ENCODE measurements at regions not wholly inside any gene's neighbourhood (a gene's known extent, or its start where the extent isn't known, plus 50 kb on each side); places are given as distances from the start of the nearest gene placed in this dataset.

DNA sequence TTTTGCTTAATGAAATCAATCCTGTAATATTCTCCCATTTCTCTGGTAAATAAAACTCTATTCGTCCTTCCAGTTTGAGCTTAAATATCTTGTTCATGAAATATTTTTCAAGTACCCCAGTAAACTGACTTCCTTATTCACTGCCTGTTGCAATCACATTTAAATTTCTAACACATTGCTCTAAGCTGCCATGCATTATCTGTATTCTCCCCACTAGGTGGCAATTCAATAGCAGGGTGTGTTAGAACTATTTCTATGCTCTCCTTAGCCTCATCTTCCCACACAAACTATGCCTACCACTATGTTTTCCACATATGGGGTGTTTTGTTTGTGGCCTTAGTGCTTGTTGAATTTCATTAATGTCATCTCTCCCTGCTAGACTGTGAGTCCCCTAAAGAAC lies 377.1 kb upstream of the HS3ST1 start:
- Histone ChIP-seq H3K4me3 (ENCODE audit: control insufficient read depth in 2 of 3, extremely low read depth in 1 of 3, insufficient read depth in 2 of 3, low read depth in 1 of 3, low read length in 3 of 3) (no peak overlapping the region), H3K79me2 (ENCODE audit: control insufficient read depth, insufficient read depth, low read length) (no peaks in the 10 kb centered on the region), H3K4me1 (ENCODE audit: control insufficient read depth, extremely low read depth, insufficient read depth, low read length) (no peaks in the 10 kb centered on the region), H3K9ac (ENCODE audit: control insufficient read depth, extremely low read depth, insufficient read depth, low read length) (no peak overlapping the region), H3K4me2 (ENCODE audit: control insufficient read depth, extremely low read depth, insufficient read depth, low read depth, low read length) (no peak overlapping the region), H3K36me3 (ENCODE audit: control insufficient read depth in 2 of 2, extremely low read depth in 1 of 2, insufficient read depth in 2 of 2, low read length in 2 of 2) (no peaks in the 10 kb centered on the region), H3K9me3 (ENCODE audit: control insufficient read depth, low read depth, low read length) (no peaks in the 10 kb centered on the region), H3K9me1 (ENCODE audit: control insufficient read depth, extremely low read depth, insufficient read depth, low read length) (no peaks in the 10 kb centered on the region), H2AFZ (ENCODE audit: control insufficient read depth, low read length) (no peak overlapping the region), H4K20me1 (ENCODE audit: control insufficient read depth, extremely low read depth, insufficient read depth, low read length) (no peaks in the 10 kb centered on the region), H3K27ac (ENCODE audit: control insufficient read depth, insufficient read depth, low read length) (no peak overlapping the region), H3K27me3 (ENCODE audit: control insufficient read depth, extremely low read depth, insufficient read depth, low read length) (no peaks in the 10 kb centered on the region)
- dilution Hi-C loops (cut with MboI; ENCODE audit: extremely low pct_ligation_motif_present, low sequenced_read_pairs) = no loop called here
- TF ChIP-seq, protein P1, sequence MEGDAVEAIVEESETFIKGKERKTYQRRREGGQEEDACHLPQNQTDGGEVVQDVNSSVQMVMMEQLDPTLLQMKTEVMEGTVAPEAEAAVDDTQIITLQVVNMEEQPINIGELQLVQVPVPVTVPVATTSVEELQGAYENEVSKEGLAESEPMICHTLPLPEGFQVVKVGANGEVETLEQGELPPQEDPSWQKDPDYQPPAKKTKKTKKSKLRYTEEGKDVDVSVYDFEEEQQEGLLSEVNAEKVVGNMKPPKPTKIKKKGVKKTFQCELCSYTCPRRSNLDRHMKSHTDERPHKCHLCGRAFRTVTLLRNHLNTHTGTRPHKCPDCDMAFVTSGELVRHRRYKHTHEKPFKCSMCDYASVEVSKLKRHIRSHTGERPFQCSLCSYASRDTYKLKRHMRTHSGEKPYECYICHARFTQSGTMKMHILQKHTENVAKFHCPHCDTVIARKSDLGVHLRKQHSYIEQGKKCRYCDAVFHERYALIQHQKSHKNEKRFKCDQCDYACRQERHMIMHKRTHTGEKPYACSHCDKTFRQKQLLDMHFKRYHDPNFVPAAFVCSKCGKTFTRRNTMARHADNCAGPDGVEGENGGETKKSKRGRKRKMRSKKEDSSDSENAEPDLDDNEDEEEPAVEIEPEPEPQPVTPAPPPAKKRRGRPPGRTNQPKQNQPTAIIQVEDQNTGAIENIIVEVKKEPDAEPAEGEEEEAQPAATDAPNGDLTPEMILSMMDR (optimal IDR thresholded peaks at IDR 0.05 in 1 of 3, IDR thresholded peaks at IDR 0.05 in 1 of 3, conservative IDR thresholded peaks at IDR 0.05 in 1 of 3; ENCODE audit: extremely low read depth in 1 of 3, insufficient read depth in 2 of 3, low read length in 3 of 3) = peak in 2 of 3 experiments; percentile 43 to 48
- no peak for TF ChIP-seq EZH2 (IDR thresholded peaks at IDR 0.05; ENCODE audit: low read length)
- no peak for FAIRE-seq
- no peak for DNase-seq (ENCODE audit: low read depth, low spot score)

DNA sequence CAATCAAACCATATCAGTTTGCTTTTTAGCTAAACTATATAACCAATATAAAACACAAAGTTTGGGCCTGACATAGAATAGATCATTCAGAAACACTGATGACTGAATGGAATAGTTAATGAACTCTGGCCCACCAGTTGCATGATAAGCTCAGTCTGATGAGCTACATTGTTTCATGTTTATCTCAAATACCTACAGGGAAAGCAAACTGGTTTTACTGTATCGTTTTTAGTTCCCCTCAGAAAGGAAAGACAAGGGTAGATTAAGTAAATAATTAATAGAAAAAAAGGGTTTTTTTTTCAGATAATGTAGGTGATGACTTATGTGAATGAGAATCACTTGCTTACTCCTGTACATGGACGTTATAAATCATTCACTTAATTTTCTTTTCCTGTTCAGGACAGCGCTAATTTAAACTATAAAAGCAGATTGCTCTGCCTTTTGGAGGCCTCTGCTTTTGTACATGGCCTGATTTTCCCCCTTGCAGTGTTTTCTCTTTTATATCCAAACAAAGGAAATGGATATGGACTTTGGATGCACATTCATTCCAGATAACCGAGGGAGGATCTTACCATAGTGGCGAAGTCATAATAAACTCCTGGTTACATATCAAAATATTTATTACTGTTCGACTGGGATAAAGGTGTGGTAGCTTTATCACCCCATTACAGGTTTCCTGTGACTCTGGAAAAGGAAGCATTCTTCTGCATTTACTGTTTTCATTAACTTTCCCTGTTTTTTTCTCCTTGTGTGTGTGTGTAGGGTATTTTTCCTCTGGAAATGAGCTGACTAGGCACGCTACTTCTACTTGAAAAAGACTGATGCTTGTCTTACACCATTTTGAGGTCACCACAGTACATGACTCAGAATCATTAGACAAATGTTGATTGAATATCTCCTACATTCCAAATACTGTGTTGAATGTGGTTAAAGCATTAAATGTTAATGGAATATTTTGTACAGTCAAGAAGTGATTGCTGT lies 373.1 kb upstream of the HS3ST1 start:
- Histone ChIP-seq H3K9me3 (ENCODE audit: control insufficient read depth, low read depth, low read length) (no peaks in the 10 kb centered on the region), H3K4me2 (ENCODE audit: control insufficient read depth, extremely low read depth, insufficient read depth, low read depth, low read length) (no peak overlapping the region), H3K36me3 (ENCODE audit: control insufficient read depth in 2 of 2, extremely low read depth in 1 of 2, insufficient read depth in 2 of 2, low read length in 2 of 2) (no peaks in the 10 kb centered on the region), H3K79me2 (ENCODE audit: control insufficient read depth, insufficient read depth, low read length) (no peaks in the 10 kb centered on the region), H3K4me3 (ENCODE audit: control insufficient read depth in 2 of 3, extremely low read depth in 1 of 3, insufficient read depth in 2 of 3, low read depth in 1 of 3, low read length in 3 of 3) (no peak overlapping the region), H3K27me3 (ENCODE audit: control insufficient read depth, extremely low read depth, insufficient read depth, low read length) (no peaks in the 10 kb centered on the region), H3K4me1 (ENCODE audit: control insufficient read depth, extremely low read depth, insufficient read depth, low read length) (no peaks in the 10 kb centered on the region), H2AFZ (ENCODE audit: control insufficient read depth, low read length) (no peak overlapping the region), H4K20me1 (ENCODE audit: control insufficient read depth, extremely low read depth, insufficient read depth, low read length) (no peaks in the 10 kb centered on the region), H3K9me1 (ENCODE audit: control insufficient read depth, extremely low read depth, insufficient read depth, low read length) (no peaks in the 10 kb centered on the region), H3K9ac (ENCODE audit: control insufficient read depth, extremely low read depth, insufficient read depth, low read length) (no peak overlapping the region), H3K27ac (ENCODE audit: control insufficient read depth, insufficient read depth, low read length) (no peak overlapping the region)
- DNase-seq (ENCODE audit: low read depth, low spot score) = no peak
- no peak for TF ChIP-seq EZH2 (IDR thresholded peaks at IDR 0.05; ENCODE audit: low read length)
- TF ChIP-seq, protein P1 (optimal IDR thresholded peaks at IDR 0.05 in 1 of 3, IDR thresholded peaks at IDR 0.05 in 1 of 3, conservative IDR thresholded peaks at IDR 0.05 in 1 of 3; ENCODE audit: extremely low read depth in 1 of 3, insufficient read depth in 2 of 3, low read length in 3 of 3) = no peak
- no peak for FAIRE-seq
- dilution Hi-C loops (cut with MboI; ENCODE audit: extremely low pct_ligation_motif_present, low sequenced_read_pairs) = no loop called here

Measured in keratinocyte (primary cell).